ENCODE measurements at regions not wholly inside any gene's neighbourhood (a gene's known extent, or its start where the extent isn't known, plus 50 kb on each side); places are given as distances from the start of the nearest gene placed in this dataset.

DNA sequence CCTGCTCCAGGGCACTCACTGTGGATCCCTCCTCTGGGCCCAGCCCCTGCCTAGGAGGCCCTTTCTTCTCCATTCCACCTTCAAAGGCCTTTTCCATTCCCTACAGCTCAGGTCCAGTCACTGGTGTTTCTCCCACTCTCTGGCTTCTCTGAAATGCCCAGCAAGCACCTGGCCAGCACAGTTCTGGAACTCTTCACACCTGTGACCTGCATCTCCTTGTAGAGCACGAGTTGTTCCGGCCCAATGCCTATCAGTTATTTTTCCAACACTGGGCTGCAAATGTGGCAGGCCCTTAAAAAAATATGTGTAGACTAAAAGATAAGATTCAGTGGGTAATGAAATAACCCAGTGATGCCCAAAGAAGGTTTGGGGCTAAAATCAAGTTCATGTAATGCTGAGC is 87.1 kb downstream of the PRLHR start:
- TF ChIP-seq, protein P1, sequence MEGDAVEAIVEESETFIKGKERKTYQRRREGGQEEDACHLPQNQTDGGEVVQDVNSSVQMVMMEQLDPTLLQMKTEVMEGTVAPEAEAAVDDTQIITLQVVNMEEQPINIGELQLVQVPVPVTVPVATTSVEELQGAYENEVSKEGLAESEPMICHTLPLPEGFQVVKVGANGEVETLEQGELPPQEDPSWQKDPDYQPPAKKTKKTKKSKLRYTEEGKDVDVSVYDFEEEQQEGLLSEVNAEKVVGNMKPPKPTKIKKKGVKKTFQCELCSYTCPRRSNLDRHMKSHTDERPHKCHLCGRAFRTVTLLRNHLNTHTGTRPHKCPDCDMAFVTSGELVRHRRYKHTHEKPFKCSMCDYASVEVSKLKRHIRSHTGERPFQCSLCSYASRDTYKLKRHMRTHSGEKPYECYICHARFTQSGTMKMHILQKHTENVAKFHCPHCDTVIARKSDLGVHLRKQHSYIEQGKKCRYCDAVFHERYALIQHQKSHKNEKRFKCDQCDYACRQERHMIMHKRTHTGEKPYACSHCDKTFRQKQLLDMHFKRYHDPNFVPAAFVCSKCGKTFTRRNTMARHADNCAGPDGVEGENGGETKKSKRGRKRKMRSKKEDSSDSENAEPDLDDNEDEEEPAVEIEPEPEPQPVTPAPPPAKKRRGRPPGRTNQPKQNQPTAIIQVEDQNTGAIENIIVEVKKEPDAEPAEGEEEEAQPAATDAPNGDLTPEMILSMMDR (conservative IDR thresholded peaks at IDR 0.05): no peak
- no peak for TF ChIP-seq EZH2 (IDR thresholded peaks at IDR 0.05; ENCODE audit: low read depth)
